Thymus (tissue), 11 donors: ENCODE measurements at regions not wholly inside any gene's neighbourhood (a gene's known extent, or its start where the extent isn't known, plus 50 kb on each side); places are given as distances from the start of the nearest gene placed in this dataset.

ENCODE experiments used
- DNase-seq, 9 donors: peaks; one replicate each; pipeline ENCODE4 v3.0.0-alpha.2; 2013; ENCODE audit warnings: low spot score in 9 of 9, low read depth in 6 of 9, missing footprints in 1 of 9
- H3K27ac ChIP-seq, 2 donors: one replicate each; pipeline ENCODE4 v1.5.1; 2013; ENCODE audit warnings: control low read depth in 1 of 2, low read depth in 1 of 2, low read length in 1 of 2, mild to moderate bottlenecking in 1 of 2, moderate library complexity in 1 of 2
- H3K27me3 ChIP-seq, 2 donors: one replicate each; pipeline ENCODE4 v1.5.1; 2013; ENCODE audit warnings: low read length in 1 of 2; ENCODE audit not compliant: control insufficient read depth in 2 of 2, insufficient read depth in 1 of 2
- H3K36me3 ChIP-seq, 2 donors: one replicate each; pipeline ENCODE4 v1.5.1; 2013; ENCODE audit warnings: low read length in 1 of 2, mild to moderate bottlenecking in 1 of 2, moderate library complexity in 1 of 2; ENCODE audit not compliant: control insufficient read depth in 2 of 2, insufficient read depth in 2 of 2
- H3K4me1 ChIP-seq, 2 donors: one replicate each; pipeline ENCODE4 v1.5.1; 2013; ENCODE audit warnings: low read length in 2 of 2; ENCODE audit not compliant: control insufficient read depth in 2 of 2, insufficient read depth in 2 of 2
- H3K4me3 ChIP-seq, 2 donors: one replicate each; pipeline ENCODE4 v1.5.1; 2013; ENCODE audit warnings: low read length in 2 of 2, control low read depth in 1 of 2, mild to moderate bottlenecking in 1 of 2
- H3K9me3 ChIP-seq, 2 donors: one replicate each; pipeline ENCODE4 v1.5.1; 2013; ENCODE audit warnings: low read length in 1 of 2, mild to moderate bottlenecking in 1 of 2; ENCODE audit not compliant: control insufficient read depth in 2 of 2, insufficient read depth in 1 of 2
- WGBS: extraction: QIAGEN DNeasy Blood & Tissue Kit; methylation state at CpG from one replicate; pipeline ENCODE4 v1.1.7; 2013; 5-methylcytosine and 5-hydroxymethylcytosine counted together
- donor health status: healthy.

GRCh38 chr15:38877471-38877870 is 312.9 kb upstream of the RASGRP1 start:
- H3K4me3 ChIP-seq, result no peak overlapping the region
- H3K9me3 ChIP-seq, result no peaks in the 10 kb centered on the region
- H3K4me1 ChIP-seq, result no peaks in the 10 kb centered on the region
- DNase-seq, result no peak
- 94% methylated on average over 4 of the region's 4 CpGs for whole genome bisulfite sequencing
- H3K36me3 ChIP-seq, result no peaks in the 10 kb centered on the region
- H3K27ac ChIP-seq, result no peak overlapping the region
- H3K27me3 ChIP-seq, result no peaks in the 10 kb centered on the region

GRCh38 chr15:38878026-38878425 is 313.4 kb upstream of the RASGRP1 start:
- Histone ChIP-seq H3K27ac (no peak overlapping the region), H3K4me3 (no peak overlapping the region), H3K9me3 (no peaks in the 10 kb centered on the region), H3K36me3 (no peaks in the 10 kb centered on the region), H3K27me3 (no peaks in the 10 kb centered on the region), H3K4me1 (no peaks in the 10 kb centered on the region)
- no peak for DNase-seq

GRCh38 chr15:38878926-38879325 is 314.3 kb upstream of the RASGRP1 start:
- no peaks in the 10 kb centered on the region for H3K9me3 ChIP-seq
- 94% methylated on average over 2 of the region's 2 CpGs for WGBS
- DNase-seq, result no peak
- H3K27me3 ChIP-seq, result no peaks in the 10 kb centered on the region
- no peak overlapping the region for H3K27ac ChIP-seq
- no peaks in the 10 kb centered on the region for H3K36me3 ChIP-seq
- no peak overlapping the region for H3K4me3 ChIP-seq
- no peaks in the 10 kb centered on the region for H3K4me1 ChIP-seq

- WGBS, result 97% methylated on average over 4 of the region's 4 CpGs
- no peaks in the 10 kb centered on the region for H3K9me3 ChIP-seq
- H3K27ac ChIP-seq, result no peak overlapping the region
Observed at GRCh38 chr15:38879909-38880471, 315.4 kb upstream of the RASGRP1 start.

GRCh38 chr15:38882221-38882620 is 317.6 kb upstream of the RASGRP1 start:
- Histone ChIP-seq H3K4me1 (no peaks in the 10 kb centered on the region), H3K27me3 (no peaks in the 10 kb centered on the region), H3K27ac (no peak overlapping the region), H3K4me3 (no peak overlapping the region), H3K36me3 (no peaks in the 10 kb centered on the region), H3K9me3 (no peaks in the 10 kb centered on the region)
- no peak for DNase-seq
- WGBS, result 80% methylated on average over 3 of the region's 3 CpGs

More at GRCh38 chr15:38879909-38880471, 315.4 kb upstream of the RASGRP1 start:
- no peak overlapping the region for H3K4me3 ChIP-seq
- no peaks in the 10 kb centered on the region for H3K4me1 ChIP-seq
- no peak for DNase-seq
- H3K36me3 ChIP-seq, result no peaks in the 10 kb centered on the region
- no peaks in the 10 kb centered on the region for H3K27me3 ChIP-seq

GRCh38 chr15:38883987-38884386 is 319.4 kb upstream of the RASGRP1 start:
- Histone ChIP-seq H3K36me3 (no peaks in the 10 kb centered on the region), H3K27me3 (no peaks in the 10 kb centered on the region), H3K4me3 (no peak overlapping the region), H3K9me3 (no peaks in the 10 kb centered on the region), H3K4me1 (no peaks in the 10 kb centered on the region), H3K27ac (no peak overlapping the region)
- DNase-seq, result peak in 1 of 9 donors; percentile 6
- 10% methylated on average over 1 of the region's 1 CpG for WGBS

GRCh38 chr15:38885001-38885400 is 320.4 kb upstream of the RASGRP1 start:
- H3K4me1 ChIP-seq, result no peaks in the 10 kb centered on the region
- H3K27ac ChIP-seq, result no peak overlapping the region
- no peaks in the 10 kb centered on the region for H3K36me3 ChIP-seq
- no peaks in the 10 kb centered on the region for H3K9me3 ChIP-seq
- DNase-seq, result no peak
- no peak overlapping the region for H3K4me3 ChIP-seq
- WGBS, result 97% methylated on average over 3 of the region's 3 CpGs
- H3K27me3 ChIP-seq, result no peaks in the 10 kb centered on the region

- no peak for DNase-seq
- Histone ChIP-seq H3K4me1 (no peaks in the 10 kb centered on the region), H3K9me3 (no peaks in the 10 kb centered on the region), H3K36me3 (no peaks in the 10 kb centered on the region), H3K4me3 (no peak overlapping the region), H3K27me3 (no peaks in the 10 kb centered on the region), H3K27ac (no peak overlapping the region)
- WGBS, result 94% methylated on average over 4 of the region's 4 CpGs
Observed at GRCh38 chr15:38885471-38885952, 320.9 kb upstream of the RASGRP1 start.

GRCh38 chr15:38886315-38887163 is 321.9 kb upstream of the RASGRP1 start:
- no peaks in the 10 kb centered on the region for H3K27me3 ChIP-seq
- H3K4me1 ChIP-seq, result no peaks in the 10 kb centered on the region
- no peak overlapping the region for H3K4me3 ChIP-seq
- no peak overlapping the region for H3K27ac ChIP-seq
- DNase-seq, result no peak
- 95% methylated on average over 2 of the region's 2 CpGs for WGBS
- no peaks in the 10 kb centered on the region for H3K36me3 ChIP-seq
- no peaks in the 10 kb centered on the region for H3K9me3 ChIP-seq
